NCI-H446 treated with DMSO at 0.1 percent for 48 hours (cell line): ENCODE measurements at regions not wholly inside any gene's neighbourhood (a gene's known extent, or its start where the extent isn't known, plus 50 kb on each side); places are given as distances from the start of the nearest gene placed in this dataset.
"Not testable (repeated sequence)": the region's sequence is repeated elsewhere in the genome, so short reads cannot be mapped to it uniquely, and the experiment has no call there.

Experiments
- DNase-seq: peaks from one replicate; lab custom pipeline; 2025; lab: John Stamatoyannopoulos, UW

GRCh38 chr11:34001557-34002064 is 49.9 kb upstream of the CAPRIN1 start:
- DNase-seq, result no peak

DNA sequence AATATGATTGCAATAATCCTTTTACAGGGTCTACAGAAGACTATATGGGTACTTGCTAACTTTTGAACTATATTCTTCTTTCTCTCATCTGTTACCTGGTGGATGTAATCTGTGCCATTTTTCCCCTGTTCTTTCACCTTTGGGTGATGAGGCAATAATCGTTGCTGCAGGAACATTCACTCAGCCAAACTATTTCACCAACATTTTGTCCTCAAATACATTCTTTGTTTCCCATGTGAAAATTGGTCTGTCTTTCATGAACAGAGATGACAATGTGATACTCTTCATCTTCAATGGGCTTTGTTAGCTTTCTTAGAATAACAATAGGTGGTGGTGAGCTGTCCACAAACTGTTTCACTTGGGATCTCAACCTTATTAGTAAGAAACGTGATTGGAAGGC is 52.1 kb upstream of the CAPRIN1 start:
- no peak for DNase-seq

DNA sequence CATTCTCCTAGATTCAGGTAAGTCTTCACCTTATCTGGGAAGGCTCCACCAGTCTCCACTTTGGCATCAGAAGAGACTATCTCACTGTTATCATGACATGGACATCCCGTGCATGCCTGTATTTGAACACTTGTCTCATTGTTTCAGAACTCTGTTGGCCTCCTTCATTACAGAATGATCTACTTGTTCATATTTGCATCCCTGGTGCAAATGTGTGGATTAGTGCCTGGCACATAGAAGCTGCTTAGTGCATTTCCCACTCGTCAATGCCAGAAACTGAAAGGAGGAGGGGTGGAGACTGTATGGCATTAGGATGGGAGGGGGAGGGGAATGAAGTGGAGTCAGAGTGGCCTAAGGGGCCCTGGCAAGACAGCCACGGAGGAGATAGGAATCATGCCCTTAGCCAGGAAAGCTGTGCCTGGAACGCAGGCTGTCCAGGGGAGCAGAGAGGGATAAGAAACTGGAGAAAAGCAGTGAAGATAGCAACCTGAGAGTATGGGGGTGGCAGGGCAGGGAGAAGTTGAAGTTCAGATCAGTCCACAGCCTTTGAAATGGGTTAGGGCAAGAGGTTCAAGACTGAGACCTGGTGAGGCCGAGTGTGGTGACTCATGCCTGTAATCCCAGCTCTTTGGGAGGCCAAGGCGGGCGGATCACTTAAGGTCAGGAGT is 53.8 kb upstream of the CAPRIN1 start:
- no peak for DNase-seq

- DNase-seq, result peak; percentile 47
These were observed 54.8 kb upstream of the CAPRIN1 start for GRCh38 chr11:33996498-33997454.

- no peak for DNase-seq
These were observed 56.6 kb upstream of the CAPRIN1 start for GRCh38 chr11:33994937-33995336.

DNA sequence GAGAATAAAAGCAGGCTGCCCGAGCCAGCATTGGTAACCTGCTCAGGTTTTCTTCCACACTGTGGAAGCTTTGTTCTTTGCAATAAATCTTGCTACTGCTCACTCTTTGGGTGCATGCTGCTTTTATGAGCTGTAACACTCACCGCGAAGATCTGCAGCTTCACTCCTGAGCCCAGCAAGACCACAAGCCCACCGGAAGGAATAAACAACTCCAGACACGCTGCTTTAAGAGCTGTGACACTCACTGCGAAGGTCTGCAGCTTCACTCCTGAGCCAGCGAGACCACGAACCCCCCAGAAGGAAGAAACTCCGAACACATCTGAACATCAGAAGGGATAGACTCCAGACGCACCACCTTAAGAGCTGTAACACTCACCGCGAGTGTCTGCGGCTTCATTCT is 60.4 kb upstream of the CAPRIN1 start:
- DNase-seq, result not testable (repeated sequence)

DNA sequence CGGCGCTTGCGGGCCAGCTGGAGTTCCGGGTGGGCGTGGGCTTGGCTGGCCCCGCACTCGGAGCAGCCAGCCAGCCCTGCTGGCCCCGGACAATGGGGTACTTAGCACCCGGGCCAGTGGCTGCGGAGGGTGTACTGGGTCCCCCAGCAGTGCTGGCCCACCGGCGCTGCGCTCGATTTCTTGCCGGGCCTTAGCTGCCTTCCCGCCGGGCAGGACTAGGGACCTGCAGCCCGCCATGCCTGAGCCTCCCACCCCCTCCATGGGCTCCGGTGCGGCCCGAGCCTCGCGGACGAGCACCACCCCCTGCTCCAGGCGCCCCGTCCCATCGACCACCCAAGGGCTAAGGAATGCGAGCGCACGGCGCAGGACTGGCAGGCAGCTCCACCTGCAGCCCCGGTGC is 61.4 kb upstream of the CAPRIN1 start:
- not testable (repeated sequence) for DNase-seq

DNA sequence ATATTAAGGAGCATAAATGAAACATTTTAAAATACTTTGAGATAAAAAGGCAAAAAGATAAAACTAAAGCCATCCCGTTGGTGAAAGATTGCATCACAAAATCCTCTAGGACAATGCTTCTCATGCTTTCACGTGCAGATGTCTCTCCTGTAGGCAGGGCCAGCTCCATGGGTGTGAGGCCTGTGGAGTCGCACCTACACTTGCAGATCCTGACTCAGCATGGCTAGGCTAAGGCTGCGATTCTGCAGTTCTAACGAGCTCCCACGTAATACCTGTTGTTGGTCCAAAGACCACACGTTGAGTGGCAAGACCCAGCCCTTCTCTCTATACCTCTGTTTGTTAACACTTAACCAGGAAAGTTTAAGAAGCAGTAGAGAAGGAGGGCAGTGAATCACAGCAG is 62.1 kb upstream of the CAPRIN1 start:
- no peak for DNase-seq

GRCh38 chr11:33988586-33989370 is 62.8 kb upstream of the CAPRIN1 start:
- DNase-seq, result no peak

DNA sequence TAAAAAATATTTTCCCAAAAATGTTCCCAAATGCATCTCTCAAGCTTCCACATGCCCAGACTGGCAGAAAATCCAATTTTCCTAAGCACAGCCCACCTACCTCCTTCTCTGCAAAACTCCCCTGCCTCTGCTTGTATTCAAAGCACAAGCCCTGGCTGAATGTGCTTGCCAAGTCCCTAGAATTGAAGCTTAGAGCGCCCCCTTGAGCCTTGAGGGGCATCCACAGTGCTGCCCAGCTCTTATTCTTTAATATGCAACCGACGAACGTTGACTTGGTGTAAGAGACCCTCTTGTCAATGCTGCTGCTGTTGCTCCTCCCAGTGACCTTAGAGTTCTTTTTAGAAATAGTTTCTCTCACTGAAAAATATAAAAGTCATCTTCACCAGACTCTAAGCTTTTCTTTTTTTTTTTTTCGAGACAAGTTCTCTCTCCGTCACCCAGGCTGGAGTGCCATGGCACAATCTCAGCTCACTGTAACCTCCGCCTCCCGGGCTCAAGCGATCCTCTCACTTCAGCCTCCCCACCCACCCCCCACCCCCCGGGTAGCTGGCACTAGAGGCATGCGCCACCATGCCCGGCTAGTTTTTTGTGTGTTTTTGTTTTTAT is 63.5 kb upstream of the CAPRIN1 start:
- DNase-seq, result peak; percentile 77

GRCh38 chr11:33987545-33987944 is 64.0 kb upstream of the CAPRIN1 start:
- no peak for DNase-seq

DNA sequence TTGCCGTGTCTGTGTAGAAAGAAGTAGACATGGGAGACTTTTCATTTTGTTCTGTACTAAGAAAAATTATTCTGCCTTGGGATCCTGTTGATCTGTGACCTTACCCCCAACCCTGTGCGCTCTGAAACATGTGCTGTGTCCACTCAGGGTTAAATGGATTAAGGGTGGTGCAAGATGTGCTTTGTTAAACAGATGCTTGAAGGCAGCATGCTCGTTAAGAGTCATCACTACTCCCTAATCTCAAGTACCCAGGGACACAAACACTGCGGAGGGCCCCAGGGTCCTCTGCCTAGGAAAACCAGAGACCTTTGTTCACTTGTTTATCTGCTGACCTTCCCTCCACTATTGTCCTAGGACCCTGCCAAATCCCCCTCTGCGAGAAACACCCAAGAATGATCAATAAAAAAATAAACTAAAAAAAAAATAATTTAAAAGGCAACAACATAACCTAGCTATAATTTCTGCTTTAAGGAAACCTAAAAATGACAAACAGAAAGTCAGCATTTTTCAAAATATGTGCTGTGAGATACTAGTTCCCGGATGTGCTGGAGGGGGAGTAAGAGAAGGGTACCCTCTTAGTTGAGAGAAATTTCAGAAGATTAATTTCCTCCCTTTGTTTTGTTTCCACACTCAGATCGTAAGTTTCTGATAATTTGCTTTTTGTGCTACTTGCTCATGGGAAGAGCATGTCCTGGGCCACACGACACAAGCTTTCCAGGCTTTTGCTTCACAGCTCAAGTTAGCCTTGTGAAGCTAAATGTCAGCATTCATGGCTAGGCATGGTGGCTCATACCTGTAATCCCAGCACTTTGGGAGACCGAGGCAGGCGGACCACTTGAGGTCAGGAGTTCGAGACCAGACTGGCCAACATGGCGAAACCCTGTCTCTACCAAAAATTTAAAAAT is 64.7 kb upstream of the CAPRIN1 start:
- DNase-seq, result not testable (repeated sequence)

DNA sequence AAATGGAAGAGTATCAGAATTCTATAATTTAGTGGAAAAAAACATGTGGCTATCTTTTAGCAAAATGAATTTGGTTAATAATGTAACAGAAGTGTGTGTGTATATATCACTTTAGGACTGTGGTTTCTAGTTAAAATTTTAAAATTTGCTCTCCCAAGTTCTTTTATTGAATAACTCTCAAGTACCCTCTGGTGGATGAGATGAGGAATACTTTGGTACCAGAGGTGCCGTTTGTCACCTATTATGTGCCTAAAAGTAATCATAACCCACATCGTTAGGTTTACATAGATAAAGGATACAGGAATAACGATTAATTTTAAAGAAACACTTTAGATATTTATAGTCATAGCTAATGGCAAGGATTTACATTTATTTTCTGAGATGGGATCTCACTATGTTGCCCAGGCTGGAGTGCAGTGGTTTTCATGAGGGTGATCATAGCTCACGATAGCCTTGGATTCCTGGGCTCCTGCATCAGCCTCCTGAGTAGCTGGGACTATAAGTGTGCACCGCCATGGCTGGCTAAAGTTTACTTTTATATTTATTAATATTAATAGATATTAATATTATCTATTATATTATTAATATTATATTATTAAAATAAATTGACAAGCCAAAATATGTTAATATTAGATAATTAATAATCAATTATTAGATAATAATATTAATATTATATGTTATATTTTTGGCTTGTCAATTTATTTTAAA is 66.7 kb upstream of the CAPRIN1 start:
- DNase-seq, result no peak

DNA sequence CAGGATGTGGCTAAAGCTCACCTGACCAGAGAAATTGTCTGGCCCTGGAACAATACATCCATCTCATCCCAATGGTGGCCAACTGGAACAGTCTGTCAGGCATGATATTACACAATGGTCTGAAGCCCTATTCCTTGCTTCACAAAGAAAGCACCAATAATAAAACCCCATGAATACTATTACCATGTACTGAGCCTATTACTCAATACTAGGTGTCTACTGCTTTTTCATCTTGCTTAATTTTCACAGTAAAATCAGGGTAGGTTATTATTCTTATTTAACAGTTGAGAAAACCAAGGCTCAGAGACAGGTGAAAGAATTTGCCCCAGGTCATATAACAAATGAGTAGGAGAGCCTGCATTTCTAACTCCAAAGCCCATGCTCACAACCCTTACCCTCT is 68.9 kb upstream of the CAPRIN1 start:
- DNase-seq, result no peak

DNA sequence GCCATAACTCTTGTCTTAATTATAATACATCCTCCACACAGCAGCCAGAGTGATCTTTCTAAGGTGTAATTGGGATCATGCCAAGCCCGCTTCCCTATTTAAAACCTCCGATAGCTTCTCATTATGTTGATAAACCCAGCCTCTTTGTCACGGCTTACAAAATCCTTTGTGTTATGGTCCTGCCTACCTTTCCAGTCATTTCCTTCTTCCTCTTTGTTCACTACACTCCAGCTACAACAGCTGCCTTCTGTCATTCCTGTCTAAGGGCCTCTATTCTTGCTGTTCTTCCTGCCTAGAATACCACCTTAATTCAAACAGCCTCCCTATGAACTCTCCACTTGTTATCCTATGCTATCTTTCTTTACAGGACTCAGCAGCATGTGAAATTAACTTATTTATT is 70.6 kb upstream of the CAPRIN1 start:
- no peak for DNase-seq

GRCh38 chr11:33978376-33978775 is 73.2 kb upstream of the CAPRIN1 start:
- no peak for DNase-seq

GRCh38 chr11:33977676-33978075 is 73.9 kb upstream of the CAPRIN1 start:
- no peak for DNase-seq

DNA sequence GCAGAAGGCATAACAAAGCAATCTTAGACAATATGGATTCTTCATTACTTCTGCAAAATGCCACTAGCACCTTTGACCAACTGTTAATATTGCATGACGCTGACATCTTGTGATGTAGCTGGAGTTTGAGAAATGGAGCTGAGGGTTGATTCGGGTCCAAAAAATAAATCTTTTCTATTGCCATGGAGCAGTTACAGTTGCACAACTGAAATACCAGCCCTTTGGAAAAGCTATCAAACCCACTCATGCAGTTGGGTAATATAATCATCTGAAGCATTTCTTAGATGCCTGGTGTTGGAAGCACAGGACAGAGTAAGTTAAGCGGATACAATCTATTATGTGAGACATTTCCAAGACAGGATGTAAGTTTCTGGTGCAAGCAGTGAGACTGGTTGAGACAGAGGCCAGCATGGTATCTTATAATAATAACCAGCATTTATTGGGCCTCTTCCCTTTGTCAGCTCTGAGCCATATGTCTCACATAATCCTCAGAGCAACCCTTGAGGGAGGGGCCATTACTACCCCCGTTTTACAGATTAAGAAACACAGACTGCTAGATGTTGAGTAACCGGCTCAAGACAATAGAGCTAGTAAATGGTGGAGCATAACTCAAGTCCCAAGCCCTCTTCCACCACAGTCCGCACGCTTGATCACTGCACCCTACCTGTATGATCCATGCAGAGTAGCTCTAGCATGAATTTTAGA is 74.9 kb upstream of the CAPRIN1 start:
- DNase-seq, result no peak

GRCh38 chr11:33974804-33975203 is 76.7 kb upstream of the CAPRIN1 start:
- no peak for DNase-seq

DNA sequence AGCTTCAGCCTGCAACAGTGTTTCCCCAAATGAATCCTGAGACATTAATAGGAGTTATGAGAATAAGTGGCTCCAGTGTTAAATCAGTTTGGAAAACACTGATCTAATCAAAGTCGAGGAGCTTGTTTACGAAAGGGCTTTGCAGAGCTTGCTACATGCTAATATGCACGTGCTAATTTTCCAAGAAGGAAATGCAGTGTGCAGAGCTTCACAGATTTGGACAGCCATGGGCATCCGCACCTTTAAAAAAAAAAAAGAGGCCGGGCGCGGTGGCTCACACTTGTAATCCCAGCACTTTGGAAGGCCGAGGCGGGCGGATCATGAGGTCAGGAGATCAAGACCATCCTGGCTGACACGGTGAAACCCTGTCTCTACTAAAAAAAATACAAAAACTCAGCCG is 79.7 kb upstream of the LMO2 start:
- DNase-seq, result not testable (repeated sequence)
